GM18868 (cell line): ENCODE measurements at regions not wholly inside any gene's neighbourhood (a gene's known extent, or its start where the extent isn't known, plus 50 kb on each side); places are given as distances from the start of the nearest gene placed in this dataset.
"Not testable (repeated sequence)": the region's sequence is repeated elsewhere in the genome, so short reads cannot be mapped to it uniquely, and the experiment has no call there.

Experiments
- ATAC-seq: cut with Tn5 transposase; IDR thresholded peaks from one replicate; pipeline ENCODE4 v1.9.1; 2021; ENCODE audit warnings: mild to moderate bottlenecking, moderate library complexity; ENCODE audit not compliant: unreplicated experiment

DNA sequence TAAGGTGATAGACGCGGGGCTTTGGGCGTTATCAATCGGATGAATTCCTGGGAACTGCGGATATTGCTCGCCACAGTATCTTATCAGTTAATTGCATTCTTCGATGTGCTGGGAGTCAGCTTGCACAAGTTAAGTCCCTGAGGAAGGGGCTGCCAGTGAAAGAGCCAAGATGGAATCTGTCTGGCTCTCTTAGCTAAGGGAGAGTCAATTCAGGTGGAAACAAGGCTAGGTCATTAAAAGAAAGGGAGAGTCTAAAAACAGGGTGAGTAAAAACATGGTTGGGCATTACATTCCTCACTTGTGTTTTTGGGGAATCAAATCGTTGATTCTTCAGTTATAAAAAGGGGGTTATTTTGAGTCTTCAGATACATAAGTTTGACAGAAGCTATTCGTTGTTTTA, 196.2 kb downstream of the OTOP1 start:
- ATAC-seq, result not testable (repeated sequence)

DNA sequence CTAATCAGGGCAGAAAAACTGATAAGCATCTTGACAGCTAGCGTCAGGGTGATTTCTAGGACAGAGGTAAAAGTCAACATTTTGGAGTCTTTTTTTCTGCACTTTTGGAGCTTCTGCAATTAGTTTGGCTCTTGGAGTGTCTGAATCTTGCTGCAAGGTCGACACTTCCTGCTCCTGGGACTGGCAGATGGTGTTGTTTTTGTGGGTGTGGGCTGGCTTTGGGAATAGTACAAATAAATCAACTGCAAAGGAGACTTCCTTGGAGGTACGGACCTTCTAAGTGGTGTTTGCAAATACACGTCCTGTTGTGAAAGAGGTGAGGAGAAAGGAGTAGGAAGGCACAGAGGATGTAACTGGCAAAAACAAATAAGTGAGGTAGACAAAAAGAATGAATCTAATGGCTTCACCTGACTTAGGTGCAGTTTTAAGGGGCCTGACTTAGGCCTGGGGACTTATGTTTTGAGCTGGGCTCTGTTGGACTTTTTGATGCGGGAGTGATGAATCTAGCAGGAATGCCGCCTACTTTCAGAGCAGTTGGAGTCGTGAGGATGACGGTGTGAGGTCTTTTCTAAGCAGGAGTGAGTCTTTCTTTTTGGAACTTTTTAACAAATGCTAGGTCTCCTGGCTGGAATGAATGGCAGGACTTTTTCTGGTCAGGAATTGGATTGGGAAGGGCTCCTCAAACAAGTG, 195.1 kb downstream of the OTOP1 start:
- not testable (repeated sequence) for ATAC-seq

DNA sequence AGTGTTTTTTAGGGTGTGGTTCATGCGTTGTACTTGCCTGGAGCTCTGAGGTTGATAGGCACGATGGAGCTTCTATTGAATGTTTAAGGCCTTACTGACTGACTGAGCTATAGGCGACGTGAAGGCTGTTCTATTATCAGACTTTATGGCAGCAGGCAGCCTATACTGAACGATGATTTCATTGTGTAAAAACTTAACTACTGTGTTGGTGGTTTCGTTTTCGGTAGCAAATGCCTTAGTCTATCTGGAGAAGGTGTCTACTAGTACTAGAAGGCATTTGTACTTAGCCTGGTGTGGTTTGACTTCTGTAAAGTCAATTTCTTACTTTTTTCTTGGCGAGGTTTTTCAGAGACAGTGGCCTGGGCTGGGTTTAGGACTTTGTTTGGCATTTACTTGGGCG, 194.4 kb downstream of the OTOP1 start:
- ATAC-seq, result not testable (repeated sequence)

DNA sequence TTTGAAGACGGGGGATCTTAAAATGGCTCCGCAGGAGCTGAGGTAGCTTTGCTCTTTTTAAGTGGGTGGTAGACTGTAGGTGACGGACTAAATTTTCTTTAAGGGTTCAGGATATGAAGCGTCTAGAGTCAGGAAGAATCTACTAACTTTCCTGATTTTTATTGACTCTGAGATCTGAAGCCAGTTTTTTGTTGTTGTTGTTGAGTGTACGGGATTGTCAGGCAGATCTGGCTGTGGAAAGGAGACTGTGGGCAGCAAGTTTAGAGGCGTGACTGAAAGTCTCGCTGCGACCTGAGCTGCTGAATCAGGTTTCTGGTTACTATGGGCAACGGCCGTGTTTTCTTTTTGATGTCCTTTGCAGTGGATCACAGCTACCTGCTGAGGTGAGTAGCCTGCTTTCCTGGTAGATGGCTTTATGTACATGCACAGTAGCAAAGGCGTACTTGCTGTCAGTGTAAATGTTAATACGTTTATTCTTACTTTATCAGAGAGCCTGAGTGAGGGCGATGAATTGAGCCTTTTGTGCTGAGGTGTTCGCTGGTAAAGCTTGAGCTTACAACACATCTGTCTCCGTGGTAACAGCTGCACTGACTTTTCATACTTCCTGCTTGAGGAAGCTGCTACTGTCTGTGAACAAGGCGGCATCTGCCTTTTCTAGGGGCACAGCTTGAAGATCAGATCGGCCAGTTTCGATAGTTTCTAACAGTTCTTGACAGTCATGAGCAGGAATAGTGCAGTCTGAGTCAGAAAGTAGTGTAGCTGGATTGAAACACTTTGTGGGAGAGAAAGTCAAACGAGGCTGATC, 193.7 kb downstream of the OTOP1 start:
- not testable (repeated sequence) for ATAC-seq

DNA sequence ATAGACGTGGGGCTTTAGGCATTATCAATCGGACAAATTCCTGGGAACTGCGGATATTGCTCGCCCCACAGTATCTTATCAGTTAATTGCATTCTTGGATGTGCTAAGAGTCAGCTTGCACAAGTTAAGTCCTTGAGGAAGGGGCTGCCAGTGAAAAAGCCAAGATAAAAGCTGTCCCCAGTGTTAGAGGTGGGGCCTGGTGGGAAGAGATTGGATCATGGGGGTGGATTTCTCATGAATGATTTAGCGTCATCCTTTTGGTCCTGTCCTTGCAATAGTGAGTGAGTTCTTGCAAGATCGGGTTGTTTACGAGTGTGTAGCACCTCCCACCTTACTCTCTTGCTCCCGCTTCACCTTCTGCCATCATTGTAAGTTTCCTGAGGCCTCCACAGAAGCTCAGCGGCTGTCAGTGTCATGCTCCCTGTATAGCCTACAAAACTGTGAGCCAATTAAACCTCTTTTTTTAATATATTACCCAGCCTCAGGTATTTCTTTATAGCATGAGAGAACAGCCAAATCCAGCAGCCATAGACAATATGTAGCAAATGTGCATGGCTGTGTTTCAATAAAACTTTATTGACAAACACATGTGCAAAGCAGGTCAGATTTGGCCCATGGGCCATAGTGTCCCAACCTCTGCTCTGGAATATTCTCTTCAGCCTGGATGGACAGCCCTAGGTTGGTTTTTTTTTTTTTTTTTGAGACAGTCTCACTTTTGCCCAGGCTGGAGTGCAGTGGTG, 189.2 kb downstream of the OTOP1 start:
- not testable (repeated sequence) for ATAC-seq

- ATAC-seq, result not testable (repeated sequence)
Measured at GRCh38 chr4:4045823-4046222, 180.9 kb downstream of the OTOP1 start.

DNA sequence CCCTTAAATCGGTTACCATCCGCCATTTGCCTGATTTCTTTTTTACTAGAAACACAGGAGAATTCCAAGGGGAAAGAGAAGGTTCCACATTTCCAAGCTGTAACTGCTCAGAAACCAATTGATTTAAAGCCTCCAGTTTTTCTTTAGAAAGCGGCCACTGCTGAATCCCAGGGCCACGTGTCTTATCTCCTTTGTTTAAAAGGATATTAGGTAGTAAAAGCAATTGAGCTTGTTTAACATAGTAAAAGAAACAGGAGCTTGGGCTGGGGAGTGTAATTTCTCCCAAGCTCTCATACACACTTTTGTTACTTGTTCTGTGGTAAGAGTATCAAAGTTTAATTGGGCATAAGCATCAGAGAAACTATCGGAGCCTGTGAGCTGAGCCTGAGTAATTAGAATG, 180.0 kb downstream of the OTOP1 start:
- not testable (repeated sequence) for ATAC-seq

GRCh38 chr4:4047202-4047601, 179.5 kb downstream of the OTOP1 start:
- not testable (repeated sequence) for ATAC-seq

- ATAC-seq, result not testable (repeated sequence)
Measured at GRCh38 chr4:4048227-4048626, 178.5 kb downstream of the OTOP1 start.

GRCh38 chr4:4050781-4051180, 175.9 kb downstream of the OTOP1 start:
- not testable (repeated sequence) for ATAC-seq

DNA sequence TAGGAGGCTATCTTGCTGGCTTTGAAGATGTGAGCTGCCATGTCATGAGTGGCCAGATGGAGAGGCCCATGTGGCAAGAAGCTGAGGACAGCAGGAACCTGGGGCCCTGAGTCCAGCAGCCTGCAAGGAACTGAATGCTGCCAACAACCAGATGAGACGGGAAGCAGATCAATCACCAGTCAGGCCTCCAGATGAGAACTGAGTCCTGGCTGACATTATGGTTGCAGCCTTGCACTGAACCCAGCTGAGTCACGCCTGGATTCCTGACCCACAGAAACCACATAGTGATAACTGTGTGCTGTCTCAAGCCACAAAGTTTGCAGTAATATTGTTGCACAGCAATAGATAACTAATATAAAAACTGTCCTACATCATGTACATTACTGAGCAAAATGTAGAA, 173.8 kb downstream of the OTOP1 start:
- ATAC-seq, result not testable (repeated sequence)

- ATAC-seq, result not testable (repeated sequence)
Measured at GRCh38 chr4:4057226-4057625, 169.5 kb downstream of the OTOP1 start.

DNA sequence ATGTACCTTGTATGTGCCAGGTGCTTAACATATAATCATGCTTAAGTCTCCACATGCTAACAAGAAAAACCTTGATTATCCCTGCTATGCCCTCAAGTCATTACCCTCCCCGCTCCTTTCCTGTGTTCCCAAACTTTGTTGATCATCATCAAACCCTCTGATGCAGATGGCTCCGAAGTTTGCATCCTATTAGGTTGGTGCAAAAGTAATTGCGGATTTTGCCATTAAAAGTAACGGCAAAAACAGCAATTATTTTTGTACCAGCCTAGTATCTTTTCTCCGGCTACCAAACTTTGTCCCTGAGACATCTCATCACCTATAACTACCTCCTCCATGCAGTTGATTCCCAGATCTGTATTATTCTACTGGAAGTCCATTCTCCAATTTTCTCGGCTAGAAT, 142.6 kb downstream of the OTOP1 start:
- ATAC-seq, result not testable (repeated sequence)

GRCh38 chr4:4089716-4090419, 136.9 kb downstream of the OTOP1 start:
- ATAC-seq, result not testable (repeated sequence)

- not testable (repeated sequence) for ATAC-seq
Measured at GRCh38 chr4:4090720-4091119, 136.0 kb downstream of the OTOP1 start.

GRCh38 chr4:4092159-4092558, 134.6 kb downstream of the OTOP1 start:
- ATAC-seq, result not testable (repeated sequence)

- not testable (repeated sequence) for ATAC-seq
Measured at GRCh38 chr4:4099610-4100009, 127.1 kb downstream of the OTOP1 start.

- not testable (repeated sequence) for ATAC-seq
Measured at GRCh38 chr4:4106923-4107322, 119.8 kb downstream of the OTOP1 start.

GRCh38 chr4:4107411-4108107, 119.2 kb downstream of the OTOP1 start:
- ATAC-seq, result not testable (repeated sequence)

DNA sequence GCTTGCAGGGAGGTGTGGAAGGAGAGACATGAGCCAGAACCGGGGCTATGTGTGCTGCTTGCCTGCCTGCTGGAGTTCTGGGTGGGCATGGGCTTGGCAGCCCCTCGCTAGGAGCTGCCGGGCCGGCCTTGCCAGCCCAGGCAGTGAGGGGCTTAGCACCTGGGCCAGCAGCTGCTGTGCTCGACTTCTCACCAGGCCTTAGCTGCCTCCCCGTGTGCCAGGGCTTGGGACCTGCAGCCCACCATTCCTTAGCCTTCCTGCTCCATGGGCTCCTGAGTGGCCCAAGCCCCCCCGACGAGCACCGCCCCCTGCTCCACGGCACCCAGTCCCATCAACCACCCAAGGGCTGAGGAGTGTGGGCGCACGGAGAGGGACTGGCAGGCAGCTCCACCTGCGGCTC, 111.3 kb downstream of the OTOP1 start:
- ATAC-seq, result not testable (repeated sequence)
